CD8-positive, alpha-beta memory T cell (primary cell): ENCODE measurements at regions not wholly inside any gene's neighbourhood (a gene's known extent, or its start where the extent isn't known, plus 50 kb on each side); places are given as distances from the start of the nearest gene placed in this dataset.

Experiments used
- CTCF ChIA-PET: fragments of 350-600 bp; sonication (Branson Sonifier 250); formaldehyde crosslinking; loops from one replicate; lab custom pipeline; 2021; ENCODE audit warnings: antibody characterized with exemption; lab: Charles Lee
- POLR2A ChIA-PET: fragments of 350-600 bp; sonication (Branson Sonifier 250); formaldehyde crosslinking; loops from one replicate; lab custom pipeline; 2021; ENCODE audit warnings: antibody characterized with exemption; lab: Charles Lee
- DNase-seq, 5 donors: peaks; one replicate each; pipeline versions ENCODE4 v3.0.0 to v3.0.0-alpha.2; 2020 to 2022; ENCODE audit warnings: mixed read lengths in 1 of 5
- H3K27ac ChIP-seq: one replicate; pipeline ENCODE4 v1.7.0; 2013; ENCODE audit warnings: low read depth, mild to moderate bottlenecking, low read length, moderate library complexity
- H3K27me3 ChIP-seq: 2 replicates; pipeline ENCODE4 v1.7.0; 2013; ENCODE audit warnings: low read length, mild to moderate bottlenecking; ENCODE audit not compliant: insufficient read depth, poor library complexity, severe bottlenecking
- H3K36me3 ChIP-seq: 2 replicates; pipeline ENCODE4 v1.7.0; 2013; ENCODE audit warnings: mild to moderate bottlenecking, low read length, moderate library complexity; ENCODE audit not compliant: insufficient read depth
- H3K4me1 ChIP-seq: 2 replicates; pipeline ENCODE4 v1.7.0; 2013; ENCODE audit warnings: mild to moderate bottlenecking, low read length, moderate library complexity; ENCODE audit not compliant: insufficient read depth
- H3K4me3 ChIP-seq: 2 replicates; pipeline ENCODE4 v1.7.0; 2013; ENCODE audit warnings: mild to moderate bottlenecking, low read length
- H3K9me3 ChIP-seq: 2 replicates; pipeline ENCODE4 v1.7.0; 2013; ENCODE audit warnings: mild to moderate bottlenecking, low read length
- H3K27ac Mint-ChIP-seq, 8 donors: one replicate each; pipeline ENCODE4 v1.8.0; 2020 to 2021; ENCODE audit warnings: mixed read lengths in 8 of 8, mild to moderate bottlenecking in 6 of 8, inconsistent platforms in 3 of 8, moderate library complexity in 3 of 8
- H3K27me3 Mint-ChIP-seq, 2 donors: one replicate each; pipeline ENCODE4 v1.8.0; 2020 to 2021; ENCODE audit warnings: mixed read lengths in 2 of 2, mild to moderate bottlenecking in 1 of 2, moderate library complexity in 1 of 2
- H3K36me3 Mint-ChIP-seq, 3 donors: one replicate each; pipeline ENCODE4 v1.8.0; 2020 to 2021; ENCODE audit warnings: mixed read lengths in 3 of 3, inconsistent platforms in 1 of 3, mild to moderate bottlenecking in 1 of 3
- H3K4me1 Mint-ChIP-seq, 3 donors: one replicate each; pipeline ENCODE4 v1.8.0; 2020 to 2021; ENCODE audit warnings: mixed read lengths in 3 of 3, inconsistent platforms in 1 of 3, mild to moderate bottlenecking in 1 of 3
- H3K4me3 Mint-ChIP-seq, 7 donors: one replicate each; pipeline ENCODE4 v1.8.0; 2020 to 2021; ENCODE audit warnings: mixed read lengths in 7 of 7, mild to moderate bottlenecking in 6 of 7, moderate library complexity in 4 of 7, inconsistent platforms in 2 of 7
- H3K9me3 Mint-ChIP-seq, 5 donors: one replicate each; pipeline ENCODE4 v1.8.0; 2020 to 2022; ENCODE audit warnings: mixed read lengths in 5 of 5, mild to moderate bottlenecking in 3 of 5, moderate library complexity in 2 of 5, inconsistent platforms in 1 of 5

- no peak overlapping the region for H3K27ac ChIP-seq
- peaks cover 1 to 30% (median 7%) of the 10 kb centered on the region in 5 donors for H3K9me3 Mint-ChIP-seq
Measured at GRCh38 chr10:55497893-55498499, 697.0 kb upstream of the PCDH15 start.

GRCh38 chr10:55495555-55495954 lies 694.5 kb upstream of the PCDH15 start:
- no peaks in the 10 kb centered on the region for H3K9me3 ChIP-seq
- Mint-ChIP-seq H3K9me3 (peaks cover 4 to 36% (median 10%) of the 10 kb centered on the region in 5 donors), H3K27ac (no peak overlapping the region), H3K36me3 (no peaks in the 10 kb centered on the region), H3K4me1 (no peaks in the 10 kb centered on the region), H3K4me3 (no peak overlapping the region), H3K27me3 (no peaks in the 10 kb centered on the region)
- H3K36me3 ChIP-seq, result no peaks in the 10 kb centered on the region
- no peaks in the 10 kb centered on the region for H3K4me1 ChIP-seq
- H3K4me3 ChIP-seq, result no peak overlapping the region
- ChIA-PET POLR2A (no interaction called here), CTCF (no interaction called here)
- H3K27ac ChIP-seq, result no peak overlapping the region
- H3K27me3 ChIP-seq, result no peaks in the 10 kb centered on the region
- no peak for DNase-seq

More at GRCh38 chr10:55497893-55498499, 697.0 kb upstream of the PCDH15 start:
- H3K9me3 ChIP-seq, result no peaks in the 10 kb centered on the region
- no peak for DNase-seq
- ChIA-PET CTCF (no interaction called here), POLR2A (no interaction called here)
- no peak overlapping the region for H3K27ac Mint-ChIP-seq
- no peaks in the 10 kb centered on the region for H3K4me1 Mint-ChIP-seq
- no peaks in the 10 kb centered on the region for H3K4me1 ChIP-seq
- H3K4me3 ChIP-seq, result no peak overlapping the region
- no peaks in the 10 kb centered on the region for H3K27me3 Mint-ChIP-seq
- H3K36me3 ChIP-seq, result no peaks in the 10 kb centered on the region
- H3K36me3 Mint-ChIP-seq, result no peaks in the 10 kb centered on the region
- H3K27me3 ChIP-seq, result no peaks in the 10 kb centered on the region
- no peak overlapping the region for H3K4me3 Mint-ChIP-seq

- Mint-ChIP-seq H3K27me3 (no peaks in the 10 kb centered on the region), H3K4me1 (no peaks in the 10 kb centered on the region), H3K36me3 (no peaks in the 10 kb centered on the region), H3K4me3 (no peak overlapping the region), H3K27ac (no peak overlapping the region), H3K9me3 (peaks cover 4 to 40% (median 11%) of the 10 kb centered on the region in 5 donors)
- CTCF ChIA-PET, result no interaction called here
- POLR2A ChIA-PET, result no interaction called here
- no peak for DNase-seq
- Histone ChIP-seq H3K36me3 (no peaks in the 10 kb centered on the region), H3K27ac (no peak overlapping the region), H3K9me3 (no peaks in the 10 kb centered on the region), H3K27me3 (no peaks in the 10 kb centered on the region), H3K4me3 (no peak overlapping the region), H3K4me1 (no peaks in the 10 kb centered on the region)
Measured at GRCh38 chr10:55491712-55492111, 690.7 kb upstream of the PCDH15 start.

- Histone ChIP-seq H3K4me3 (no peak overlapping the region), H3K9me3 (no peaks in the 10 kb centered on the region), H3K36me3 (no peaks in the 10 kb centered on the region), H3K4me1 (no peaks in the 10 kb centered on the region), H3K27ac (no peak overlapping the region), H3K27me3 (no peaks in the 10 kb centered on the region)
- CTCF ChIA-PET, result no interaction called here
- H3K9me3 Mint-ChIP-seq, result peaks cover 1 to 43% (median 9%) of the 10 kb centered on the region in 5 donors
- POLR2A ChIA-PET, result no interaction called here
- no peaks in the 10 kb centered on the region for H3K27me3 Mint-ChIP-seq
- no peaks in the 10 kb centered on the region for H3K4me1 Mint-ChIP-seq
- no peak for DNase-seq
- H3K4me3 Mint-ChIP-seq, result no peak overlapping the region
- no peak overlapping the region for H3K27ac Mint-ChIP-seq
- H3K36me3 Mint-ChIP-seq, result no peaks in the 10 kb centered on the region
Measured at GRCh38 chr10:55485827-55486226, 684.8 kb upstream of the PCDH15 start.

- Histone ChIP-seq H3K27me3 (no peaks in the 10 kb centered on the region), H3K4me1 (no peaks in the 10 kb centered on the region), H3K27ac (no peak overlapping the region), H3K36me3 (no peaks in the 10 kb centered on the region), H3K9me3 (no peaks in the 10 kb centered on the region), H3K4me3 (no peak overlapping the region)
- peaks cover 0 to 42% (median 14%) of the 10 kb centered on the region in 5 donors for H3K9me3 Mint-ChIP-seq
- DNase-seq, result no peak
- no peak overlapping the region for H3K27ac Mint-ChIP-seq
- H3K36me3 Mint-ChIP-seq, result no peaks in the 10 kb centered on the region
- ChIA-PET CTCF (no interaction called here), POLR2A (no interaction called here)
- H3K4me1 Mint-ChIP-seq, result no peaks in the 10 kb centered on the region
- H3K4me3 Mint-ChIP-seq, result no peak overlapping the region
- H3K27me3 Mint-ChIP-seq, result no peaks in the 10 kb centered on the region
Measured at GRCh38 chr10:55476129-55476528, 675.1 kb upstream of the PCDH15 start.

- H3K36me3 Mint-ChIP-seq, result no peaks in the 10 kb centered on the region
- ChIA-PET CTCF (no interaction called here), POLR2A (no interaction called here)
- no peaks in the 10 kb centered on the region for H3K9me3 ChIP-seq
- no peak overlapping the region for H3K27ac ChIP-seq
- no peaks in the 10 kb centered on the region for H3K4me1 ChIP-seq
- no peaks in the 10 kb centered on the region for H3K27me3 ChIP-seq
- no peak overlapping the region for H3K4me3 Mint-ChIP-seq
- H3K4me3 ChIP-seq, result no peak overlapping the region
- DNase-seq, result no peak
- no peaks in the 10 kb centered on the region for H3K36me3 ChIP-seq
- no peak overlapping the region for H3K27ac Mint-ChIP-seq
- H3K4me1 Mint-ChIP-seq, result no peaks in the 10 kb centered on the region
- H3K27me3 Mint-ChIP-seq, result no peaks in the 10 kb centered on the region
- peaks cover 0 to 34% (median 10%) of the 10 kb centered on the region in 5 donors for H3K9me3 Mint-ChIP-seq
Measured at GRCh38 chr10:55474258-55474657, 673.2 kb upstream of the PCDH15 start.

GRCh38 chr10:55470840-55471239 lies 669.8 kb upstream of the PCDH15 start:
- no peak for DNase-seq
- H3K4me3 ChIP-seq, result no peak overlapping the region
- Mint-ChIP-seq H3K27ac (no peak overlapping the region), H3K36me3 (no peaks in the 10 kb centered on the region), H3K4me3 (no peak overlapping the region), H3K4me1 (no peaks in the 10 kb centered on the region), H3K9me3 (peaks cover 7 to 28% (median 14%) of the 10 kb centered on the region in 5 donors), H3K27me3 (no peaks in the 10 kb centered on the region)
- no peaks in the 10 kb centered on the region for H3K27me3 ChIP-seq
- no peaks in the 10 kb centered on the region for H3K9me3 ChIP-seq
- H3K36me3 ChIP-seq, result no peaks in the 10 kb centered on the region
- ChIA-PET CTCF (no interaction called here), POLR2A (no interaction called here)
- H3K27ac ChIP-seq, result no peak overlapping the region
- no peaks in the 10 kb centered on the region for H3K4me1 ChIP-seq

- CTCF ChIA-PET, result no interaction called here
- H3K36me3 Mint-ChIP-seq, result no peaks in the 10 kb centered on the region
- no peaks in the 10 kb centered on the region for H3K27me3 Mint-ChIP-seq
- no peak overlapping the region for H3K27ac ChIP-seq
- H3K27ac Mint-ChIP-seq, result peak overlapping the region in 1 of 8 donors; percentile 61
- H3K4me3 ChIP-seq, result no peak overlapping the region
- POLR2A ChIA-PET, result no interaction called here
- no peaks in the 10 kb centered on the region for H3K4me1 ChIP-seq
- no peaks in the 10 kb centered on the region for H3K4me1 Mint-ChIP-seq
- no peaks in the 10 kb centered on the region for H3K36me3 ChIP-seq
- peaks cover 6 to 28% (median 12%) of the 10 kb centered on the region in 5 donors for H3K9me3 Mint-ChIP-seq
- no peak overlapping the region for H3K4me3 Mint-ChIP-seq
- DNase-seq, result no peak
- H3K9me3 ChIP-seq, result no peaks in the 10 kb centered on the region
- no peaks in the 10 kb centered on the region for H3K27me3 ChIP-seq
Measured at GRCh38 chr10:55466806-55467504, 665.9 kb upstream of the PCDH15 start.
